Stomach smooth muscle (tissue), 2 donors: ENCODE measurements at regions not wholly inside any gene's neighbourhood (a gene's known extent, or its start where the extent isn't known, plus 50 kb on each side); places are given as distances from the start of the nearest gene placed in this dataset.
"Not testable (repeated sequence)": the region's sequence is repeated elsewhere in the genome, so short reads cannot be mapped to it uniquely, and the experiment has no call there.

Experiments used
- H3K27ac ChIP-seq: one replicate; pipeline ENCODE4 v1.7.0; 2013; ENCODE audit warnings: mild to moderate bottlenecking, low read length, inconsistent platforms
- H3K27me3 ChIP-seq, 2 donors: one replicate each; pipeline ENCODE4 v1.7.0; 2013; ENCODE audit warnings: low read length in 2 of 2; ENCODE audit not compliant: insufficient read depth in 2 of 2, control insufficient read depth in 1 of 2
- H3K36me3 ChIP-seq, 2 donors: one replicate each; pipeline ENCODE4 v1.7.0; 2013; ENCODE audit warnings: low read length in 2 of 2; ENCODE audit not compliant: control insufficient read depth in 2 of 2, insufficient read depth in 2 of 2
- H3K4me1 ChIP-seq: one replicate; pipeline ENCODE4 v1.7.0; 2013; ENCODE audit warnings: low read length; ENCODE audit not compliant: control insufficient read depth, insufficient read depth
- H3K4me3 ChIP-seq, 2 donors: one replicate each; pipeline ENCODE4 v1.7.0; 2013; ENCODE audit warnings: low read length in 2 of 2
- H3K9ac ChIP-seq, 2 donors: one replicate each; pipeline ENCODE4 v1.7.0; 2013; ENCODE audit warnings: low read length in 2 of 2, mild to moderate bottlenecking in 1 of 2
- H3K9me3 ChIP-seq, 2 donors: one replicate each; pipeline ENCODE4 v1.7.0; 2013; ENCODE audit warnings: low read length in 2 of 2; ENCODE audit not compliant: control insufficient read depth in 2 of 2
- donor health status: healthy.
- donor health status: Pancreatic carcinoma.

DNA sequence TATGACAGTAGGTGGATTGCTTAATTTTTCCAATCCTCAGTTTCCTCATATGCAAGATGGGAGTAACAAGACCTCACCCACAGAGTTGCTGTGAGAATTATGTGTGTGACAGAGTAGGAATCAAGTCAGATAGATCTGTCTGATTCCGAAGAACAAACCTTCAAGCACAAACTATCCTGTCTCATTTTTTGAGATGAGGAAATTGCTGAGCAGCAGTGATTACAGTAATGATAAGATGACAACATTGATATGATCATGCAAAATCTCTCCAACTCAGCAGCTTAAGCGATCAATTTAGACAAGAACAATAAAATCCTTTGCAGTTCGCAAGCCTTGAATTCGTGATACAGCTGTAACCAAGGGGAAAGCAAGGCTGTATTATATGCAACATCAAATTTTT, 474.1 kb downstream of the OMA1 start:
- H3K9ac ChIP-seq = no peak overlapping the region
- no peaks in the 10 kb centered on the region for H3K4me1 ChIP-seq
- H3K27me3 ChIP-seq = no peaks in the 10 kb centered on the region
- no peaks in the 10 kb centered on the region for H3K36me3 ChIP-seq
- H3K9me3 ChIP-seq = no peaks in the 10 kb centered on the region
- no peak overlapping the region for H3K27ac ChIP-seq
- no peak overlapping the region for H3K4me3 ChIP-seq

DNA sequence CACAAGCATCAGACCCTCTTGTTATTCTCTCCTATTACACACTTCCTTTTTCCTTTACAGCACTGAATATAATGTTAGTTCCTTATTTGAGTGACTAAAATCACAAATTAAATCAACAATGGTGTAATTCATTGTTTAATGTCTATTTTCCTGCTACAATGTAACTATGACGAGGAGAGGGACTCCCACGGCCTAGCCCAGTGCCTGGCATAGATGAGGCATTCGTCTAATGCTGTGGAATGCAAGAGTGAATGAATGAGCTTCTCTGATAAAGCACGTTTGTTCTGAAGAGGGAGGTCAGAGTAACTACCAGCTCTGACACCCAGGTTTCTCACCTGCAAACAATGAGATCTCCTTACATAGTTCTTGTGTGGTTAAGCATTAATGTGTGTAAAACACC, 479.4 kb downstream of the OMA1 start:
- H3K9ac ChIP-seq = no peak overlapping the region
- no peak overlapping the region for H3K27ac ChIP-seq

DNA sequence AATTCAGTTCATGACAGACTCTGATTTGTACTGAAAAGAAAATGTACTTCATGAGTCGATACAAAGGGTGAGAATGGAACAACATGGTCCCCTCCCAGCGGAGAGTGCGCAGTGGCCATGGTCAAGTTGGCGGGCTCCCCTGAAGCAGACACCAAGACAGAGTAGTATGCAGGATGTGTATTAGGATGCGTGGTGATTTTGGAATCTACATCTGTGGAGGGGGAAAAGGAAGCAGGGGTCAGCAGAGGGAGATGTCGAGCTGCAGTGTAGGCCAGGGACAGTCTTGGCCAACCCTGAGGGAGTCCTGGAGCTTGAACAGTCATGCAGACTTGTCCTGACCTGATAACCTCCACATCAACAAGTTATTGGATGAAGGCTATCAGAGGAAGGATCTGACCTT, 481.0 kb downstream of the OMA1 start:
- Histone ChIP-seq H3K36me3 (no peaks in the 10 kb centered on the region), H3K9ac (no peak overlapping the region), H3K27ac (no peak overlapping the region), H3K9me3 (no peaks in the 10 kb centered on the region), H3K27me3 (no peaks in the 10 kb centered on the region), H3K4me3 (no peak overlapping the region), H3K4me1 (no peaks in the 10 kb centered on the region)

More for the DNA sequence above, 479.4 kb downstream of the OMA1 start:
- Histone ChIP-seq H3K9me3 (no peaks in the 10 kb centered on the region), H3K27me3 (no peaks in the 10 kb centered on the region), H3K4me3 (no peak overlapping the region), H3K4me1 (no peaks in the 10 kb centered on the region), H3K36me3 (no peaks in the 10 kb centered on the region)

DNA sequence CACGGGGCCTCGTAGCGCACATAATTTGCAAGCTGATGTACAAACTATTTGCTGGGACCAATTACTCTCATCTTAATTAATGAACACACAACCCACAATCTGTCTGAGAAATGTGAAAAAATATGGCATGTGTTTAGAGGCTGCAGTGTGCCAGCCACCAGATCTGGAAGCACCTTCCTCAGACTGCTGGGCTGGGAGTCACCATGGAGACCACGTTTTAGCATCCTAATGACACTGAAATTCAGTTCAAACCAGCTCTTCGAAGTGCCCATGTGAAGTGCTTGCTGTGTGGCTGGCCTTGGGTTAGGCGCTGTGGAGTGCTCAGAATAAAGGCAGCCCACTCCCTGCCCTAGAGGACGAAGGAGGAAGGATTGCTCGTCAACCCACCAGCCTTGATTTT, 482.4 kb downstream of the OMA1 start:
- H3K9ac ChIP-seq = no peak overlapping the region

DNA sequence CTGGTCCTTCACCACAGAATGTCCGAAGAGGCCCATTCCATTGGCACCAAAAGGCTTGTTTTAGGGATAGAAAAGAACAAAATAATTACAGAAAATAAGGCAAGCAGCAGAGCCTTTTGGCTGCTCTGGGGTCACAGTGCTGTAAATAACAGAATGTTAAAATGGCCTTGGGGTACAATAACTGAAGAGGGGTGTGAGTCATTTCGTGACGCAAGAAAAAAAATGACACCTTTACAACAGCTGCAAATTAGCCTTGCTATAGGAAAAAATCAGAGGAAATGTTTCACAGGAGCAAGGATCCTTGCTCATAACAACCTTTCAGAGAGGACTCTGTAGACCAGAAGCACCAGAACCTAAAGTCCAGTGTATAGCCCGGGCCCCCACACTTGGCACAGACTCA, 483.4 kb downstream of the OMA1 start:
- no peak overlapping the region for H3K27ac ChIP-seq
- H3K27me3 ChIP-seq = peaks cover 0 to 2% of the 10 kb centered on the region in 2 donors
- no peaks in the 10 kb centered on the region for H3K36me3 ChIP-seq
- H3K9me3 ChIP-seq = no peaks in the 10 kb centered on the region
- H3K9ac ChIP-seq = no peak overlapping the region
- no peaks in the 10 kb centered on the region for H3K4me1 ChIP-seq
- H3K4me3 ChIP-seq = no peak overlapping the region

More for the DNA sequence above, 482.4 kb downstream of the OMA1 start:
- no peak overlapping the region for H3K27ac ChIP-seq
- no peak overlapping the region for H3K4me3 ChIP-seq
- no peaks in the 10 kb centered on the region for H3K36me3 ChIP-seq
- peaks cover 0 to 2% of the 10 kb centered on the region in 2 donors for H3K27me3 ChIP-seq
- H3K4me1 ChIP-seq = no peaks in the 10 kb centered on the region
- no peaks in the 10 kb centered on the region for H3K9me3 ChIP-seq

DNA sequence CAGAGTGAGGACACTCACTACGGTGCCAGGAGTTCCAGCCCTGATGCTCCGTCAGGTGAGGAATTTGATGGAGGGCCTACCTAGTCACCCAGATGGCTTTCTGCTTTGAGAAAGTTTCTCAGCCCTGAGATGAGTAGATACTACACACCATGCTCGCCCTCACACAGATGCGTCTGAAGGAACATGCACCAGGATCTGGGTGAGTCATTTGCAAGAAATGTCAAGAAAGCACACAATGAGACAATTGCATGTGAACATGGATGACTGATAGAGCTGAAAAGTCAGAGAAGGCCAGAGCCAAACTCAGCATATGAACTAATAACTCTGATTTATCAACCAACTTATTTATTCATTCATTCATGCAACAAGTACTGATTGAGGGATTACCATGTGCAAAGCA, 483.9 kb downstream of the OMA1 start:
- Histone ChIP-seq H3K27ac (no peak overlapping the region), H3K4me1 (no peaks in the 10 kb centered on the region), H3K9me3 (no peaks in the 10 kb centered on the region), H3K4me3 (no peak overlapping the region), H3K27me3 (peaks cover 0 to 2% of the 10 kb centered on the region in 2 donors), H3K9ac (no peak overlapping the region), H3K36me3 (no peaks in the 10 kb centered on the region)

DNA sequence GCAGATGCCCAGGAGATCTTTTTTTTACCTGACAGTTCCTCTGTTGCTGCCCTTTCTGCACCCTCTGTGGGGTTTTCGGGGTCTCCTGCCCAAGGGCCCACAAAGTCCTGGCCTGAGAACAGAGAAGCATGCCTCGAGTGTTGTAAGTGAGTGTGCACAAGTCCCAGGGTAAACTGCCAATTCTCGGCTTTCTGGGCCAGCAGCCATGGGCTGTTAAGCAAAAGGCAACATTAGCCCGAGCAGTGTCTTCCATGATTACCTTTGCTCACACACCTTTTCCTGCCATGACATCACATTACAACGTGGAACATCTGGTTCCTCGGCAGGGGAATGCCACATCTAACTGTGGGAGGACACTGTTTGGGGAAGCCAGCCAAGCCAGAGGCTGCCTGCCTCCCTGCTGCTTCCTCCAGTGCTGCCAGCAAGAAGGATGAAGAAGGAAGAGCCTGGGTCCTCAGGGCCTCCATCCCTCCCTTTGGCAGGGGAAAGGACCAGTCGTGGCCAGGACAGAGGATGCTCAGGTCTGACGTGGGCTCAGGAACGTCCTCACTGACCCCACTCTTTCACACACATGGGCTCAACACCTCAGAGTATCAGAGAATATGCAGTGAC, 485.9 kb downstream of the OMA1 start:
- Histone ChIP-seq H3K9ac (no peak overlapping the region), H3K27me3 (peaks cover 0 to 2% of the 10 kb centered on the region in 2 donors), H3K36me3 (no peaks in the 10 kb centered on the region), H3K27ac (no peak overlapping the region), H3K4me3 (no peak overlapping the region), H3K4me1 (no peaks in the 10 kb centered on the region), H3K9me3 (no peaks in the 10 kb centered on the region)

DNA sequence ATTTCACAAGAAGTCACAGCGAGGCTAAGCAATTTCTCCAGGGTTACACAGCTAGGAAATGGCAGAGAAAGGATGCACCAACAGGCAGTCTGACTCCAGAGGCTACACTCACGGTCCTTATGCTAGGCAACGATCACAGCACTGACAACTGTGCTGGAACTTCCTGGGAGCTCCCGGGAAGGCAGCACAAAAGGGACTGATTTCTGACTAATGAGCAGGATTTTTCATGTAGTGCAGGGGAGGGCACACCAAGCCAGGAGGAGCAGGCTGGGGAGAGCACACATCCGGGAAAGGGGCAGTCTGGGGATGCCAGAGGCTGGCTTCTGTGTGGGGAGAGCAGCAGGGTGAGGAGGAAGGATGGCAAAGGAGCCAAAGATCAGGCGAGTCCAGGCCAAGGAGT, 486.7 kb downstream of the OMA1 start:
- Histone ChIP-seq H3K9me3 (no peaks in the 10 kb centered on the region), H3K27ac (no peak overlapping the region), H3K4me3 (no peak overlapping the region), H3K9ac (no peak overlapping the region), H3K4me1 (no peaks in the 10 kb centered on the region), H3K27me3 (peaks cover 0 to 2% of the 10 kb centered on the region in 2 donors), H3K36me3 (no peaks in the 10 kb centered on the region)

DNA sequence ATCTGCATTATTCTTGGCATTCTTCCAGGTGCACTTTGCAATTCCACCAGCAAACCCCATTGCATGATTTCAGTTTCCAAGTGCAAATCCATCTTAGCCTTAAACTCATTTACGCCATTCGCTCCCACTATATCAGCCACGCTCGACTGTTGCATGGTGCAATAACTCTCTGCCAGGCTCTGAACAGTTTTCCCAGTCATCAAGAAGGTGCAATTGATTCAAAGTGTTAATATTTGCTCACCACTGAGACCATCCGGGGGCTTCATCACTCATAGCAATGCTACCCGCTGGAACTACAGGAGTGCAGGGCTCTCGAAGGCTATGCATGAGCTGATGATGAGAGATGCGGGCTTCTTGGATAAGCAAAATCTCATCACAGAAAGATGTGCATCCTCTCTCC, 488.2 kb downstream of the OMA1 start:
- Histone ChIP-seq H3K27me3 (peaks cover 0 to 2% of the 10 kb centered on the region in 2 donors), H3K4me3 (no peak overlapping the region), H3K27ac (no peak overlapping the region), H3K9ac (no peak overlapping the region), H3K36me3 (no peaks in the 10 kb centered on the region), H3K4me1 (no peaks in the 10 kb centered on the region), H3K9me3 (no peaks in the 10 kb centered on the region)

DNA sequence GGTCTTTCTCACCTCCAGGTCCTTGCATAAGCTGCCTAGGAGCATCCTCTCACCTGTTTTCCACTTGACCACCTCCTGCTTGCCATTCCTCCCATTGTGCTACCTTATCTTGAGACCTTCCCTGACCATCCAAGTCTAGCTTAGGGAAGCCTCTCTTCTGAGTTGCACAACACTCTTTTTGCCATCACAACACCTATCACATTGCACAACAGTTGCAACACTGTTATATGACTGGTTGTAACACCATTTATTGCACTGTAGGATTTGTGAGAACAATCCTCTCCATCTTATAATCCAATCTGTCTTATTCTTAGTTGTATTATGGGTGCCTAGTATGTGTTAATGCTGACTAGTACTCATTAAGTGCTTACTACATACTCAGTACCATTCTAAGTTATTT, 488.7 kb downstream of the OMA1 start:
- H3K27me3 ChIP-seq = peaks cover 0 to 2% of the 10 kb centered on the region in 2 donors

DNA sequence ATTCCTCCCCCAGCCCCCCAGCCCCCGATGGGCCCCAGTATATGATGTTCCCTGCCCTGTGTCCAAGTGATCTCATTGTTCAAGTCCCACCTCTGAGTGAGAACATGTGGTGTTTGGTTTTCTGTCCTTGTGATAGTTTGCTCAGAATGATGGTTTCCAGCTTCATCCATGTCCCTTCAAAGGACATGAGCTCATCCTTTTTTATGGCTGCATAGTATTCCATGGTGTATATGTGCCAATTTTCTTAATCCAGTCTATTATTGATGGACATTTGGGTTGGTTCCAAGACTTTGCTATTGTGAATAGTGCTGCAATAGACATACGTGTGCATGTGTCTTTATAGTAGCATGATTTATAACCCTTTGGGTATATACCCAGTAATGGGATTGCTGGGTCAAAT, 495.3 kb downstream of the OMA1 start:
- H3K9ac ChIP-seq, H3K27ac ChIP-seq, H3K9me3 ChIP-seq, H3K4me1 ChIP-seq, H3K4me3 ChIP-seq, H3K36me3 ChIP-seq, H3K27me3 ChIP-seq: not testable (repeated sequence)

More for the DNA sequence above, 488.7 kb downstream of the OMA1 start:
- no peak overlapping the region for H3K4me3 ChIP-seq
- H3K27ac ChIP-seq = no peak overlapping the region
- H3K4me1 ChIP-seq = no peaks in the 10 kb centered on the region
- no peaks in the 10 kb centered on the region for H3K9me3 ChIP-seq
- no peaks in the 10 kb centered on the region for H3K36me3 ChIP-seq
- no peak overlapping the region for H3K9ac ChIP-seq
